ENCODE measurements at regions not wholly inside any gene's neighbourhood (a gene's known extent, or its start where the extent isn't known, plus 50 kb on each side); places are given as distances from the start of the nearest gene placed in this dataset.

GRCh38 chr2:129281791-129282530 lies 697.5 kb upstream of the RAB6C start:
- TF ChIP-seq EZH2phosphoT487 (IDR thresholded peaks at IDR 0.05; ENCODE audit: borderline replicate concordance, low read length) (no peak), CTCF (IDR thresholded peaks at IDR 0.05; ENCODE audit: low read depth, low read length, poor library complexity, severe bottlenecking) (no peak)
- H3F3A ChIP-seq (ENCODE audit: control insufficient read depth, insufficient read depth), result no peaks in the 10 kb centered on the region
- H3K9me2 ChIP-seq (replicated peaks; ENCODE audit: control insufficient read depth, low read length), result no peaks in the 10 kb centered on the region
- no peak overlapping the region for H3K27ac ChIP-seq (ENCODE audit: low read depth, low read length)
- H3K36me3 ChIP-seq (ENCODE audit: control insufficient read depth, low read length), result no peaks in the 10 kb centered on the region
- H3K4me2 ChIP-seq (ENCODE audit: low read length), result no peak overlapping the region
- no peaks in the 10 kb centered on the region for H3K4me1 ChIP-seq (ENCODE audit: control insufficient read depth, low read length)
- H3K79me2 ChIP-seq (ENCODE audit: control insufficient read depth, low read length), result no peaks in the 10 kb centered on the region
- no peaks in the 10 kb centered on the region for H4K20me1 ChIP-seq (ENCODE audit: control insufficient read depth, insufficient read depth, low read depth, low read length)
- no peaks in the 10 kb centered on the region for H3K9me3 ChIP-seq (ENCODE audit: control insufficient read depth, insufficient read depth, low read length)
- H3K27me3 ChIP-seq (ENCODE audit: control insufficient read depth, low read length), result no peaks in the 10 kb centered on the region
- H3K4me3 ChIP-seq (ENCODE audit: low read length), result no peak overlapping the region

GRCh38 chr2:129285012-129285411 lies 694.5 kb upstream of the RAB6C start:
- Histone ChIP-seq H3K9me2 (replicated peaks; ENCODE audit: control insufficient read depth, low read length) (no peaks in the 10 kb centered on the region), H3K4me3 (ENCODE audit: low read length) (no peak overlapping the region), H3K4me2 (ENCODE audit: low read length) (no peak overlapping the region), H3K9me3 (ENCODE audit: control insufficient read depth, insufficient read depth, low read length) (no peaks in the 10 kb centered on the region), H4K20me1 (ENCODE audit: control insufficient read depth, insufficient read depth, low read depth, low read length) (no peaks in the 10 kb centered on the region), H3F3A (ENCODE audit: control insufficient read depth, insufficient read depth) (no peaks in the 10 kb centered on the region), H3K36me3 (ENCODE audit: control insufficient read depth, low read length) (no peaks in the 10 kb centered on the region), H3K27ac (ENCODE audit: low read depth, low read length) (no peak overlapping the region), H3K79me2 (ENCODE audit: control insufficient read depth, low read length) (no peaks in the 10 kb centered on the region), H3K27me3 (ENCODE audit: control insufficient read depth, low read length) (no peaks in the 10 kb centered on the region), H3K4me1 (ENCODE audit: control insufficient read depth, low read length) (no peaks in the 10 kb centered on the region)
- no peak for TF ChIP-seq EZH2phosphoT487 (IDR thresholded peaks at IDR 0.05; ENCODE audit: borderline replicate concordance, low read length)
- no peak for TF ChIP-seq CTCF (IDR thresholded peaks at IDR 0.05; ENCODE audit: low read depth, low read length, poor library complexity, severe bottlenecking)

GRCh38 chr2:129293326-129293725 lies 686.1 kb upstream of the RAB6C start:
- H3K27ac ChIP-seq (ENCODE audit: low read depth, low read length), result no peak overlapping the region
- no peaks in the 10 kb centered on the region for H3K27me3 ChIP-seq (ENCODE audit: control insufficient read depth, low read length)
- no peaks in the 10 kb centered on the region for H3K9me2 ChIP-seq (replicated peaks; ENCODE audit: control insufficient read depth, low read length)
- TF ChIP-seq EZH2phosphoT487 (IDR thresholded peaks at IDR 0.05; ENCODE audit: borderline replicate concordance, low read length), result no peak
- no peak for TF ChIP-seq CTCF (IDR thresholded peaks at IDR 0.05; ENCODE audit: low read depth, low read length, poor library complexity, severe bottlenecking)
- no peaks in the 10 kb centered on the region for H3K79me2 ChIP-seq (ENCODE audit: control insufficient read depth, low read length)
- H3K4me2 ChIP-seq (ENCODE audit: low read length), result no peak overlapping the region
- H4K20me1 ChIP-seq (ENCODE audit: control insufficient read depth, insufficient read depth, low read depth, low read length), result no peaks in the 10 kb centered on the region
- H3K9me3 ChIP-seq (ENCODE audit: control insufficient read depth, insufficient read depth, low read length), result no peaks in the 10 kb centered on the region
- no peaks in the 10 kb centered on the region for H3K36me3 ChIP-seq (ENCODE audit: control insufficient read depth, low read length)
- no peaks in the 10 kb centered on the region for H3F3A ChIP-seq (ENCODE audit: control insufficient read depth, insufficient read depth)
- H3K4me1 ChIP-seq (ENCODE audit: control insufficient read depth, low read length), result no peaks in the 10 kb centered on the region
- H3K4me3 ChIP-seq (ENCODE audit: low read length), result no peak overlapping the region

Measured in DOHH2 (cell line).